GM18858 (cell line): ENCODE measurements at regions not wholly inside any gene's neighbourhood (a gene's known extent, or its start where the extent isn't known, plus 50 kb on each side); places are given as distances from the start of the nearest gene placed in this dataset.
"Not testable (repeated sequence)": the region's sequence is repeated elsewhere in the genome, so short reads cannot be mapped to it uniquely, and the experiment has no call there.

ENCODE experiments used
- ATAC-seq: cut with Tn5 transposase; IDR thresholded peaks from one replicate; pipeline ENCODE4 v1.9.1; 2021; ENCODE audit not compliant: unreplicated experiment

GRCh38 chr3:40925231-40925630 lies 274.1 kb upstream of the CTNNB1 start:
- no peak for ATAC-seq

- no peak for ATAC-seq
Measured at GRCh38 chr3:40930131-40930538, 269.2 kb upstream of the CTNNB1 start.

GRCh38 chr3:40930756-40931155 lies 268.5 kb upstream of the CTNNB1 start:
- no peak for ATAC-seq

GRCh38 chr3:40938591-40938990 lies 260.7 kb upstream of the CTNNB1 start:
- no peak for ATAC-seq

- no peak for ATAC-seq
Measured at GRCh38 chr3:40939030-40939740, 260.1 kb upstream of the CTNNB1 start.

- ATAC-seq: no peak
Measured at GRCh38 chr3:40939741-40940130, 259.6 kb upstream of the CTNNB1 start.

GRCh38 chr3:40940651-40941050 lies 258.7 kb upstream of the CTNNB1 start:
- ATAC-seq: no peak

GRCh38 chr3:40947022-40947421 lies 252.3 kb upstream of the CTNNB1 start:
- ATAC-seq: not testable (repeated sequence)

GRCh38 chr3:40949347-40949746 lies 250.0 kb upstream of the CTNNB1 start:
- not testable (repeated sequence) for ATAC-seq

- ATAC-seq: no peak
Measured at GRCh38 chr3:40951636-40952035, 247.7 kb upstream of the CTNNB1 start.

GRCh38 chr3:40961104-40961857 lies 238.0 kb upstream of the CTNNB1 start:
- ATAC-seq: no peak

GRCh38 chr3:40962721-40963120 lies 236.6 kb upstream of the CTNNB1 start:
- no peak for ATAC-seq

GRCh38 chr3:40968666-40969065 lies 230.6 kb upstream of the CTNNB1 start:
- ATAC-seq: no peak

GRCh38 chr3:40969341-40969740 lies 230.0 kb upstream of the CTNNB1 start:
- no peak for ATAC-seq

GRCh38 chr3:40969756-40970466 lies 229.4 kb upstream of the CTNNB1 start:
- ATAC-seq: no peak

GRCh38 chr3:40971191-40972168 lies 227.8 kb upstream of the CTNNB1 start:
- peak; percentile 97 for ATAC-seq

- ATAC-seq: no peak
Measured at GRCh38 chr3:40972350-40972749, 227.0 kb upstream of the CTNNB1 start.

GRCh38 chr3:40973141-40973540 lies 226.2 kb upstream of the CTNNB1 start:
- no peak for ATAC-seq

- ATAC-seq: no peak
Measured at GRCh38 chr3:40975711-40976121, 223.6 kb upstream of the CTNNB1 start.

- no peak for ATAC-seq
Measured at GRCh38 chr3:40976241-40976640, 223.1 kb upstream of the CTNNB1 start.

- no peak for ATAC-seq
Measured at GRCh38 chr3:40978442-40978841, 220.9 kb upstream of the CTNNB1 start.
